ENCODE measurements at regions not wholly inside any gene's neighbourhood (a gene's known extent, or its start where the extent isn't known, plus 50 kb on each side); places are given as distances from the start of the nearest gene placed in this dataset.

DNA sequence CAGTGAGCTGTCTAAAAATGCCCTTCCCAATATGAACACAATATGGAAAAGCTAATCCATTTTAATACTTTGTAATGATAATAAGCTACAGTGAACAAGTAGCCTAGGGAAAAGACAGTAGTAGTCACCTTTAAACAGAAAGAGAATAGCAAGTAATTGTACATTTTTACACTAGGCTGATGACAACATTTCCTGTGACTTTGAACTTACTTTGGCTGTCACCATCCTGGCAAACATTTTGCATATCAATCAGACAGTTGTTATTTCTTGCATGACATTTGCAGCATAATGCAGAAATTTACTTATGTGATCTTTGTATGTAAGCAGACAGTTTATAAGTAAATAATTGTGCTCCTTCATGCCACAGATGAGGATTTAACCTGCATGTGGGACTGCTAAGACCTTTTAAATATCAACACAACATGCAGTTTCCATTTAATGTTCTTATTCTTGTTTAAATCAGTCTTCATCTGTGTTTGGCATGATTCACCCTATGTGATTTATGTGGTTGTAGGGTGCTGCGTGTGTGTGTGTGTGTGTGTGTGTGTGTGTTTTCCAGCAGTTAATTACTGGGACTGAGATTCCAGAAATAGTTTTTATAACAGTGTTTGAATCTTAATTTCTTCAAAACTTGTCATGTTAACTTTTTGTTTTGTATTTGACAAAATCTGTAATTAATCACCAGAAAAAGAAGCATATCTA is 997.1 kb upstream of the ARRDC3 start:
- Histone ChIP-seq H3K9ac (ENCODE audit: low read length) (no peak overlapping the region), H3K4me3 (ENCODE audit: low read depth in 1 of 2, low read length in 2 of 2) (no peak overlapping the region), H3K9me3 (ENCODE audit: low read length) (no peaks in the 10 kb centered on the region), H3K36me3 (ENCODE audit: insufficient read depth, low read length) (no peaks in the 10 kb centered on the region), H3K27me3 (ENCODE audit: control insufficient read depth in 1 of 2, insufficient read depth in 2 of 2, low read length in 2 of 2) (no peaks in the 10 kb centered on the region), H3K4me1 (ENCODE audit: insufficient read depth, low read length) (no peaks in the 10 kb centered on the region), H3K27ac (ENCODE audit: low read depth, low read length) (no peak overlapping the region)

DNA sequence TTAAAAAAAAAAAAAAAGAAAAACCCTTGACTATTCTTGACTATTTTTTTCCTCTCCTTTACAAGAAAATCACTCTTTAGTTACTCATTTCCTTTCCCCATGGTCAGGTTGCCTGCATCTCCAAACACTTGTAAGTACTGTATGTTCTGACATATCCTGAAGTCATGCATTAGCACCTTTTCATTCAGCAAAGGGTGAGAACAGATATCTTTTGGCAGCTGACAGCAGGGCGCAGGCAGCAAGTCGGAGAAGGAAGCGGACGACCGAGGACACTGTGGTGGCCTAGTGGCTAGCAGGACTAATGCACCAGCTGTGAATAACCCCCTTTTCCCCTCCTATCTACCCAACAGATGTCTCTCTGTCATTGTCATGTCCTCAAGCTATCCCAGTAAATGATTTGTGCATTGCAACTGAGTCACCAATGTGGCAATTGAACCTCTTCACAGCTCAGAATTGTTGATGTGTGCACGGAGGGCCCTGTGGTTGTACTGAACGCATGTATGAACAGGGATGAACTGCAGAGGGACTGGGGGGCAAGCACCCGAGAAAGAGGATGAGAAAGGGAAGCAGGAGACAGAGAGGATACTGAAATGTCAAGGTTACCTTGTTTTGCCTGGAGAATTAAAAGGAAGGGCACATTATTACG is 996.0 kb upstream of the ARRDC3 start:
- Histone ChIP-seq H3K9ac (ENCODE audit: low read length) (no peak overlapping the region), H3K4me1 (ENCODE audit: insufficient read depth, low read length) (no peaks in the 10 kb centered on the region), H3K4me3 (ENCODE audit: low read depth in 1 of 2, low read length in 2 of 2) (no peak overlapping the region), H3K27me3 (ENCODE audit: control insufficient read depth in 1 of 2, insufficient read depth in 2 of 2, low read length in 2 of 2) (no peaks in the 10 kb centered on the region), H3K27ac (ENCODE audit: low read depth, low read length) (no peak overlapping the region), H3K9me3 (ENCODE audit: low read length) (no peaks in the 10 kb centered on the region), H3K36me3 (ENCODE audit: insufficient read depth, low read length) (no peaks in the 10 kb centered on the region)

DNA sequence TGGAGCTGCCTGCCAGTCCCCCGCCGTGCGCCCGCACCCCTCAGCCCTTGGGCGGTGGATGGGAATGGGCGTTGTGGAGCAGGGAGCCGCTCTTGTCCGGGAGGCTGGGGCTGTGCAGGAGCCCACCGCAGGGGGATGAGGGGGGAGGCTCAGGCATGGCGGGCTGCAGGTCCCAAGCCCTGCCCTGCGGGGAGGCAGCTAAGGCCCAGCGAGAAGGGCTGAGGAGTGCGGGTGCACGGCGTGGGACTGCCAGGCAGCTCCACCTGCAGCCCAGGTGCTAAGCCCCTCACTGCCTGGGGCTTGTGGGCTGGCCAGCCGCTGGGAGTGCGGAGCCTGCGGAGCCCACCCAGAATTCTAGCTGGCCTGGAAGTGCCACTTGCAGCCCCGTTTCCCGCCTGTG is 991.7 kb upstream of the ARRDC3 start:
- no peaks in the 10 kb centered on the region for H3K4me1 ChIP-seq (ENCODE audit: insufficient read depth, low read length)
- H3K36me3 ChIP-seq (ENCODE audit: insufficient read depth, low read length), result no peaks in the 10 kb centered on the region
- H3K4me3 ChIP-seq (ENCODE audit: low read depth in 1 of 2, low read length in 2 of 2), result no peak overlapping the region
- no peak overlapping the region for H3K27ac ChIP-seq (ENCODE audit: low read depth, low read length)
- H3K9ac ChIP-seq (ENCODE audit: low read length), result no peak overlapping the region
- no peaks in the 10 kb centered on the region for H3K27me3 ChIP-seq (ENCODE audit: control insufficient read depth in 1 of 2, insufficient read depth in 2 of 2, low read length in 2 of 2)
- H3K9me3 ChIP-seq (ENCODE audit: low read length), result no peaks in the 10 kb centered on the region

DNA sequence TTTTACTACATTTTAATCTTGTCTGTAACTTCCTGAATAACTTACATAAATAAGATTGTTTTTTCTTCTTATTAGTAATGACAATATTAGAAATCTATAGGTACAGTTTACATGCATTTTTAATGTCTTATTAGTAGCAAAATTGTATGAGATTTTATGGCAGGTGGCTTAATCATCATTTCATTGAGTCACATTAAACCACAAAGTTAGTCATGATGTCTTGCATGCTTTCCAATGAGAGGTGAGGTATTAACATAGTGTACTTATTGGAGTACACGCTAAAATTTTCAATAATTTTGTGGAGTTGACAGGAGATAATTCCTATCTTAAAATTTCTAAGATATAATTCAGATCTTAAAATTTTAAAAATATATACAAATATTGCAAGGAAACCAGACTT is 989.6 kb upstream of the ARRDC3 start:
- H3K4me3 ChIP-seq (ENCODE audit: low read depth in 1 of 2, low read length in 2 of 2), result no peak overlapping the region
- no peak overlapping the region for H3K9ac ChIP-seq (ENCODE audit: low read length)
- H3K27me3 ChIP-seq (ENCODE audit: control insufficient read depth in 1 of 2, insufficient read depth in 2 of 2, low read length in 2 of 2), result no peaks in the 10 kb centered on the region
- H3K9me3 ChIP-seq (ENCODE audit: low read length), result no peaks in the 10 kb centered on the region
- H3K36me3 ChIP-seq (ENCODE audit: insufficient read depth, low read length), result no peaks in the 10 kb centered on the region
- no peak overlapping the region for H3K27ac ChIP-seq (ENCODE audit: low read depth, low read length)
- H3K4me1 ChIP-seq (ENCODE audit: insufficient read depth, low read length), result no peaks in the 10 kb centered on the region

DNA sequence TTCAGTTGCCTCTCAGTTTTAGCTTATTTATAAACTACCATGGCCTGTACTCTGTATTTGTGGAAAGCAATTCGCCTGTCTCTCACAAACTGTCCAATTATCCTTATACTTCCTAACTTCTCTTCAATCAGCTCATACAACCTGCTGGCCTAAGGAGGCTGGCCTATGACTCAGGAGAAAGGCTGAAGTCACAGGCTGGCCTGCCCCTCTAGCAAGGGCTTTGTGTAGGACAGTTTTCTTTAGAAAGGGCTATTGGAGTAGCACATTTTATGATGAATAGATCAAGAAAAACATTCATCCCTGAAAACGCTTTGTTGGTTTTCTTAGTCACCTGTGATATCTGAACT is 988.7 kb upstream of the ARRDC3 start:
- Histone ChIP-seq H3K27me3 (ENCODE audit: control insufficient read depth in 1 of 2, insufficient read depth in 2 of 2, low read length in 2 of 2) (no peaks in the 10 kb centered on the region), H3K4me3 (ENCODE audit: low read depth in 1 of 2, low read length in 2 of 2) (no peak overlapping the region)

DNA sequence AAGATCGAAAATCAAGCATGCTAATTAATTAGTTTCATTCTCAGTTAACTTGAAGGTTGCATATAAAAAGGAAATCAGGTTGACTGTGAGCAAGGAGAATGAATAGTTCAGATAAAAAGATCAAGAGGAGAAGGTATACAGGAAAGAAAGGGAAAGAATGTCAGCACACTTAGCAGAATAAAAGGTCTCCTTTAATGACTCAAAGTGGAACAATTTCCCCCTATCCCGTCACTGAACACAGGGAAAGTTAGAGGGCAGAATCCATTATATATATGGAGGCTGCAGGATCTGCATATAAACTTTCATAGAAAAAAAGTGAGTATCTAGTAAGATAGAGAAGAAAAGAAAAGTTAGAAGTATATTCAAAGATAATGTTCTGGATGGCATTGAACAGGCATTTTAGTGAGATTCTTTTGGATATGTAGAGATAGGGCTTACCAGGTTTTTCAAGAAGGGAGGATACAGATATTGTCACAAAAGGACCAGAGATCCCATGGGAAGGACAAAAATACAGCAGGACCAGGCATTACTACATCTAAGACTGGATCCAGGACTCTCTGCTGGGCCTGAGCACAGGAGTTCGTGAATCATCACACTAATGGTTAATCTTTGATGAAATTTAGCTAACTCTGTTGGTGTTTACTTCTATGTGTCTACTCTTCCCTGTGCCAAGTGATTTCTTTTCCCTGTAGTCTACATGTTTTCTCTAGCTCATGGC is 988.2 kb upstream of the ARRDC3 start:
- Histone ChIP-seq H3K9me3 (ENCODE audit: low read length) (no peaks in the 10 kb centered on the region), H3K27ac (ENCODE audit: low read depth, low read length) (no peak overlapping the region), H3K4me3 (ENCODE audit: low read depth in 1 of 2, low read length in 2 of 2) (no peak overlapping the region), H3K4me1 (ENCODE audit: insufficient read depth, low read length) (no peaks in the 10 kb centered on the region), H3K36me3 (ENCODE audit: insufficient read depth, low read length) (no peaks in the 10 kb centered on the region), H3K9ac (ENCODE audit: low read length) (no peak overlapping the region), H3K27me3 (ENCODE audit: control insufficient read depth in 1 of 2, insufficient read depth in 2 of 2, low read length in 2 of 2) (no peaks in the 10 kb centered on the region)

More for the DNA sequence above, 988.7 kb upstream of the ARRDC3 start:
- H3K9ac ChIP-seq (ENCODE audit: low read length), result no peak overlapping the region
- no peaks in the 10 kb centered on the region for H3K4me1 ChIP-seq (ENCODE audit: insufficient read depth, low read length)
- no peaks in the 10 kb centered on the region for H3K36me3 ChIP-seq (ENCODE audit: insufficient read depth, low read length)
- H3K9me3 ChIP-seq (ENCODE audit: low read length), result no peaks in the 10 kb centered on the region
- no peak overlapping the region for H3K27ac ChIP-seq (ENCODE audit: low read depth, low read length)

DNA sequence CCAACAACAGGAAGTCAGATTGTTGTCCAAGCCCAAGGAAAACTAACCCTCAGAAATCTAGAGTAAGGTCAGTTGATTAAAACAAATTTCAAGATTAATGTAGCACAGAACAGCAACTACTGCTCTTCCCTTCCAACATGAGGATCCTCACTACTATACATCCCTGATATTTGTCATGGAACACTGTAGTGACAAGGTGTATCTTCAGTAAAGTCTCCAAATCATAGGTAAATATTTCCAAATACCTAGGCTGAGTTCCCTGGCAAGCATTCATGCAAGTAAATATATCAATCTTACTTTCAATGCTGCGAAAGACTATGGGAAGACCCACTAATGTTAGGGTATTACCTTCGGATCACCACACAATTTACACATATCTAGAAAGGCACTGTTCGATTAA is 986.9 kb upstream of the ARRDC3 start:
- no peaks in the 10 kb centered on the region for H3K9me3 ChIP-seq (ENCODE audit: low read length)
- H3K4me3 ChIP-seq (ENCODE audit: low read depth in 1 of 2, low read length in 2 of 2), result no peak overlapping the region
- no peak overlapping the region for H3K27ac ChIP-seq (ENCODE audit: low read depth, low read length)
- H3K4me1 ChIP-seq (ENCODE audit: insufficient read depth, low read length), result no peaks in the 10 kb centered on the region
- H3K27me3 ChIP-seq (ENCODE audit: control insufficient read depth in 1 of 2, insufficient read depth in 2 of 2, low read length in 2 of 2), result no peaks in the 10 kb centered on the region
- H3K9ac ChIP-seq (ENCODE audit: low read length), result no peak overlapping the region
- H3K36me3 ChIP-seq (ENCODE audit: insufficient read depth, low read length), result no peaks in the 10 kb centered on the region

DNA sequence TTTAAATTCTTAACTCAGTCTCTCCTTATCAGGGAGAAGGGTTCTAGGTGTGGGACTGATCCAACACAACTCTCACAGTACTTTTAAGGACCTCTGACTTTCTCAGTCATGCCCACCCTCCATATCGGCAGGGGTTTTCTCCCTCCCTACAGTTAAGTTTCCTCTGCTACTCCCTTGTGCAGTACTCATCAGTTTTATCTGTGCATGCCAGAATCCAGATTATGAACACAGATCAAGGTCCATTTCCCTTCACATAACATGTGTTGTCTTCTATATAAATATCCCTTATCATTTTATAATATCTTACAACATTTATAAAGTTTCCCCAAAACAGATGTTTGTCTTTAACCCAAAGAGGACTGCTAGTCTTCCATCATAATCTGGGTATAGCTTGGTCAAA is 986.5 kb upstream of the ARRDC3 start:
- Histone ChIP-seq H3K4me1 (ENCODE audit: insufficient read depth, low read length) (no peaks in the 10 kb centered on the region), H3K9ac (ENCODE audit: low read length) (no peak overlapping the region), H3K27me3 (ENCODE audit: control insufficient read depth in 1 of 2, insufficient read depth in 2 of 2, low read length in 2 of 2) (no peaks in the 10 kb centered on the region), H3K36me3 (ENCODE audit: insufficient read depth, low read length) (no peaks in the 10 kb centered on the region), H3K9me3 (ENCODE audit: low read length) (no peaks in the 10 kb centered on the region), H3K4me3 (ENCODE audit: low read depth in 1 of 2, low read length in 2 of 2) (no peak overlapping the region), H3K27ac (ENCODE audit: low read depth, low read length) (no peak overlapping the region)

DNA sequence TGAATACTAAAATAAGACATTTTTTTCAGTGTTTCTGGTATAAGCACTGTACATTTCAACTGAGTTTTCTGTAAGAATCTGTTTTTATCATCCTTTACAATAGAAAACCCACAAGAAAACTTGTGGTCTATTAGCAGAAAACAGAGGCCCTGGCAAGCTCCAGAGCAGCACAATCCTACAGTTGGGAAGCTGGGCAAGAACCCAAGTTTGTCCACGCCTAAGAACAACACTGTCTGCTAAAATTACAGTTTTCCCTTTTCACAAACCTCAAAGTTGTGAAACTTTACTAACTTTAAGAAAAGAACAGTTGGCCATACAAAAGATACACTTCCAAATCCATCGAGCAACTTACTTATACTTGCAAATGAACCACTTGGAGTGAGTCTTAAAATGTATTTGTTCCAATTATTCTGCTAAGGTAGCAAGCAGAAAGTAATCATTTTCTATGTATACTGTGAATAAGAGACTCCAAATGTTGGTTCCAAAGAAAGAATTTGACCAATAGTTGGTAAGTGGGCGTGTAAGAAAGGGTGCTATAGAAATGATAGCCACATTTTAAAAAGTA is 982.0 kb upstream of the ARRDC3 start:
- Histone ChIP-seq H3K9me3 (ENCODE audit: low read length) (no peaks in the 10 kb centered on the region), H3K4me3 (ENCODE audit: low read depth in 1 of 2, low read length in 2 of 2) (no peak overlapping the region), H3K9ac (ENCODE audit: low read length) (no peak overlapping the region), H3K36me3 (ENCODE audit: insufficient read depth, low read length) (no peaks in the 10 kb centered on the region), H3K4me1 (ENCODE audit: insufficient read depth, low read length) (no peaks in the 10 kb centered on the region), H3K27me3 (ENCODE audit: control insufficient read depth in 1 of 2, insufficient read depth in 2 of 2, low read length in 2 of 2) (no peaks in the 10 kb centered on the region), H3K27ac (ENCODE audit: low read depth, low read length) (no peak overlapping the region)

DNA sequence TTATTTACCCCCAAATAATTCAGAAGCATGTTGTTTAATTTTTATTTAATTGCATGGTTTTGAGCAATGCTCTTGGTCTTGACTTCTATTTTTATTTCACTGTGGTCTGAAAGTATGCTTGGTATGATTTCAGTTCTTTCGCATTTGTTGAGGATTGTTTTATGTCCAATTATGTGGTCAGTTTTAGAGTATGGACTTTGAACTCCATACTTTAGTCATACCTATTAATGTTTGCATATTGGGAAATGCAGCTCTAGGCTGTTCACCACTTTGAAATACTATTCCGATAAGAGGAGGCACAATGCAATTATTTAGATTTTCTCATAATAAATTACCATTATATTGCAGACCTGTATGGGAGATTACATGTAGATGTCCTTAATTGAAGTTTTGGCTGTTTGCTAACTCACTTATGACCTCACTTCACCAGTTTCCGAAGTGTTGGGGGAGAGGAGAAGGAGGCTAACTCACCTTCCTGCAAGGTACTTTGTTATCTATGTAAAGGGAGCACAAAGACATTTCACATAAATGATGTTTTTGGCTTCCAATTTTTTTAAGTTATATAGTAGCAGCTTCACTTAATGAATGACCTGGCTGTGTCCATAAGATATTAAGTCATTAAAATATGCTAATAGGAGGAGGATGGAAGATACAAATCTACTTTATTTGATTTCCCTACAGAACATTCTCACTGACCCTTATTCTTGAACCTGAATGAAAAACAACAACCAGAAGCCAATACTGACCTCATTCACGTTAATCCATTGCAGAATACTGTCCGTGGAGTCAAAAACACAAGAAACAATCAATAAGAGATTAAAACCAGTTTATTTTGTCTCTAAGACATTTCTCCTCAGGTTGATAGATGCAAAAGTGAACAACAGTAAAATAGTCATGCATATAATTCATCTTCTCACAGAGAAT is 970.3 kb upstream of the ARRDC3 start:
- Histone ChIP-seq H3K4me1 (ENCODE audit: insufficient read depth, low read length) (no peaks in the 10 kb centered on the region), H3K36me3 (ENCODE audit: insufficient read depth, low read length) (no peaks in the 10 kb centered on the region), H3K9me3 (ENCODE audit: low read length) (no peaks in the 10 kb centered on the region), H3K27ac (ENCODE audit: low read depth, low read length) (no peak overlapping the region), H3K4me3 (ENCODE audit: low read depth in 1 of 2, low read length in 2 of 2) (no peak overlapping the region), H3K9ac (ENCODE audit: low read length) (no peak overlapping the region), H3K27me3 (ENCODE audit: control insufficient read depth in 1 of 2, insufficient read depth in 2 of 2, low read length in 2 of 2) (no peaks in the 10 kb centered on the region)

DNA sequence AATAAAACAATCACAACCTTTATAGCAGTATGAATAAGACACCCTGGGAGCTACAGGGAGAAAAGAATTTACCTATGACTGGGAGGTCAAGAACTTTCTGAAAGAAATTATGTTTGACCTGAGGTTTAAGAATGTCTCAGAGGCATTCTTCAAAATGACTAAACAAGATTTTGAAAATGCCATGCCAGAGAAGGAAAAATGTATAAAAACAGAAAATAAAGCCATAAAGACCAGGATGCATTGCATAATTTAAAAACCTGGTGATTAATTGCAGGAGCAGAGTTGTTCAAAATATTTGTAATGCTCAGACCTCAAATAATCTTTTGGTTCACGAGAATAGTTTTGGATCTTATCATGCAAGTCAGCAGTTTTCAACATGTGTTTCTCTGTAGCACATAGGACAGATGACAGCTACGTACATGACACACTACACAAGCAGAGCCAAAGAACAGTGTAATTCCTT is 954.7 kb upstream of the ARRDC3 start:
- H3K9me3 ChIP-seq (ENCODE audit: low read length), result no peaks in the 10 kb centered on the region
- no peak overlapping the region for H3K9ac ChIP-seq (ENCODE audit: low read length)
- H3K27ac ChIP-seq (ENCODE audit: low read depth, low read length), result no peak overlapping the region
- H3K27me3 ChIP-seq (ENCODE audit: control insufficient read depth in 1 of 2, insufficient read depth in 2 of 2, low read length in 2 of 2), result no peaks in the 10 kb centered on the region
- H3K4me1 ChIP-seq (ENCODE audit: insufficient read depth, low read length), result no peaks in the 10 kb centered on the region
- no peaks in the 10 kb centered on the region for H3K36me3 ChIP-seq (ENCODE audit: insufficient read depth, low read length)
- no peak overlapping the region for H3K4me3 ChIP-seq (ENCODE audit: low read depth in 1 of 2, low read length in 2 of 2)

All from muscle layer of colon (tissue), 2 donors.